Right ventricle myocardium superior (tissue), 1 donor: ENCODE measurements at regions not wholly inside any gene's neighbourhood (a gene's known extent, or its start where the extent isn't known, plus 50 kb on each side); places are given as distances from the start of the nearest gene placed in this dataset.
"Not testable (repeated sequence)": the region's sequence is repeated elsewhere in the genome, so short reads cannot be mapped to it uniquely, and the experiment has no call there.

Experiments used
- ATAC-seq: fragments of 200-7000 bp; cut with Tn5 transposase; one replicate; pipeline ENCODE4 v1.9.1; 2020; ENCODE audit warnings: mild to moderate bottlenecking; ENCODE audit not compliant: poor library complexity
- DNase-seq: peaks from one replicate; pipeline ENCODE4 v3.0.0-alpha.2; 2020
- intact Hi-C: fragments of 100-400 bp; cut with DNase I; formaldehyde crosslinking; loops from one replicate; pipeline ENCODE4 v1.11.2; 2022
- donor health status: DM: no; HTN: yes; CAD: no; lungs with severe emphysema.

GRCh38 chr3:112739252-112739965 lies 98.5 kb upstream of the CCDC80 start:
- intact Hi-C loops: loop anchor here (10.0 kb wide), 1 partner anchor 235 kb away; the partner anchor contains the start of gene CD200R1
- ATAC-seq (no peak), DNase-seq (no peak)

GRCh38 chr3:112738366-112738765 lies 97.4 kb upstream of the CCDC80 start:
- intact Hi-C loops: loop anchor here (10.0 kb wide), 1 partner anchor 236 kb away; the partner anchor contains the start of gene CD200R1
- ATAC-seq: no peak

GRCh38 chr3:112736805-112737566 lies 96.0 kb upstream of the CCDC80 start:
- intact Hi-C loops: loop anchor here (10.0 kb wide), 1 partner anchor 238 kb away; the partner anchor contains the start of gene CD200R1
- DNase-seq (no peak), ATAC-seq (no peak)

More at GRCh38 chr3:112738366-112738765, 97.4 kb upstream of the CCDC80 start:
- DNase-seq: no peak

- ATAC-seq (no peak), DNase-seq (no peak)
- intact Hi-C loops: loop anchor here (10.0 kb wide), 1 partner anchor 238 kb away; the partner anchor contains the start of gene CD200R1
Observed at GRCh38 chr3:112736386-112736785, 95.4 kb upstream of the CCDC80 start.

GRCh38 chr3:112735926-112736325 lies 95.0 kb upstream of the CCDC80 start:
- intact Hi-C loops: loop anchor here (10.0 kb wide), 1 partner anchor 239 kb away; the partner anchor contains the start of gene CD200R1
- DNase-seq: no peak
- ATAC-seq: no peak

- ATAC-seq (peak; percentile 60), DNase-seq (no peak)
- intact Hi-C loops: loop anchor here (10.0 kb wide), 1 partner anchor 240 kb away; the partner anchor contains the start of gene CD200R1
Observed at GRCh38 chr3:112734736-112735350, 93.9 kb upstream of the CCDC80 start.

- ATAC-seq: no peak
- intact Hi-C loops: loop anchor here (10.0 kb wide), 1 partner anchor 241 kb away; the partner anchor contains the start of gene CD200R1
- no peak for DNase-seq
Observed at GRCh38 chr3:112734171-112734570, 93.2 kb upstream of the CCDC80 start.

GRCh38 chr3:112730210-112730609 lies 89.3 kb upstream of the CCDC80 start:
- intact Hi-C loops: loop anchor here (10.0 kb wide), 1 partner anchor 245 kb away; the partner anchor contains the start of gene CD200R1
- no peak for ATAC-seq
- no peak for DNase-seq

GRCh38 chr3:112721231-112721630 lies 80.3 kb upstream of the CCDC80 start:
- ATAC-seq (no peak), DNase-seq (no peak)
- intact Hi-C loops: no loop called here

GRCh38 chr3:112718967-112719366 lies 78.0 kb upstream of the CCDC80 start:
- intact Hi-C loops: no loop called here

GRCh38 chr3:112718516-112718915 lies 77.6 kb upstream of the CCDC80 start:
- no peak for ATAC-seq
- intact Hi-C loops: no loop called here
- DNase-seq: no peak

More at GRCh38 chr3:112718967-112719366, 78.0 kb upstream of the CCDC80 start:
- DNase-seq: no peak
- no peak for ATAC-seq

GRCh38 chr3:112709911-112710310 lies 69.0 kb upstream of the CCDC80 start:
- DNase-seq: no peak
- ATAC-seq: no peak
- intact Hi-C loops: no loop called here

- ATAC-seq (no peak), DNase-seq (no peak)
- intact Hi-C loops: no loop called here
Observed at GRCh38 chr3:112699436-112699978, 58.6 kb upstream of the CCDC80 start.

GRCh38 chr3:112698442-112698841 lies 57.5 kb upstream of the CCDC80 start:
- ATAC-seq, DNase-seq, intact Hi-C loops: not testable (repeated sequence)

- ATAC-seq, intact Hi-C loops, DNase-seq: not testable (repeated sequence)
Observed at GRCh38 chr3:112696244-112696643, 55.3 kb upstream of the CCDC80 start.

- DNase-seq, intact Hi-C loops: not testable (repeated sequence)
- ATAC-seq: peak; percentile 43
Observed at GRCh38 chr3:112695377-112696108, 54.6 kb upstream of the CCDC80 start.

- ATAC-seq, DNase-seq, intact Hi-C loops: not testable (repeated sequence)
Observed at GRCh38 chr3:112694906-112695305, 54.0 kb upstream of the CCDC80 start.

- intact Hi-C loops: no loop called here
- DNase-seq (no peak), ATAC-seq (no peak)
Observed at GRCh38 chr3:112693186-112693585, 52.2 kb upstream of the CCDC80 start.
